ENCODE measurements at regions not wholly inside any gene's neighbourhood (a gene's known extent, or its start where the extent isn't known, plus 50 kb on each side); places are given as distances from the start of the nearest gene placed in this dataset.

DNA sequence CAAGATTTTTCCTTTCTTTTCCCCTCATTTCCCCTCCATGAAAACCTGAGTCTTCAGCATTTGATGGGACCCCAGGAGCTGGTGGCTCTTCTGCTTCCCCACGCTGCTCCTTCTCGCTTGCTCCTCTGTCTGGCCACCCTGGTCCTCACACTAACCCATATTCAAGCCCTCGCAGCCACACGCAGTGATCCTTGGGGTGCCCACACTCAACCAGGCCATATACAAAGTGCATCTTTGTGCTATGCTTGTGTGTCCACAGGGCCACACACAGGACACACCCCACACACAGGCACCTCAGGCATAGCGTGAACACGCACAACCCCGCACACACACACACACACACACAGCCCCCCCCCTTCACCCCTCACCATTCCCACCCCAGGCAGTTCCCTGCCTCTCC, 132.1 kb downstream of the URI1 start:
- Histone ChIP-seq H3K4me1 (ENCODE audit: control insufficient read depth, insufficient read depth, low read length, poor library complexity, severe bottlenecking) (no peaks in the 10 kb centered on the region), H3K27me3 (replicated peaks; ENCODE audit: control insufficient read depth, insufficient read depth, low read length, poor library complexity, severe bottlenecking) (no peaks in the 10 kb centered on the region), H3K27ac (ENCODE audit: insufficient read depth, low read length, poor library complexity, severe bottlenecking) (no peak overlapping the region), H3K9me3 (ENCODE audit: control insufficient read depth, low read length) (no peaks in the 10 kb centered on the region), H3K36me3 (ENCODE audit: control insufficient read depth, insufficient read depth, low read length) (no peaks in the 10 kb centered on the region), H3K4me3 (ENCODE audit: insufficient read depth, low read depth, low read length, poor library complexity, severe bottlenecking) (no peak overlapping the region)
- no peak for DNase-seq

DNA sequence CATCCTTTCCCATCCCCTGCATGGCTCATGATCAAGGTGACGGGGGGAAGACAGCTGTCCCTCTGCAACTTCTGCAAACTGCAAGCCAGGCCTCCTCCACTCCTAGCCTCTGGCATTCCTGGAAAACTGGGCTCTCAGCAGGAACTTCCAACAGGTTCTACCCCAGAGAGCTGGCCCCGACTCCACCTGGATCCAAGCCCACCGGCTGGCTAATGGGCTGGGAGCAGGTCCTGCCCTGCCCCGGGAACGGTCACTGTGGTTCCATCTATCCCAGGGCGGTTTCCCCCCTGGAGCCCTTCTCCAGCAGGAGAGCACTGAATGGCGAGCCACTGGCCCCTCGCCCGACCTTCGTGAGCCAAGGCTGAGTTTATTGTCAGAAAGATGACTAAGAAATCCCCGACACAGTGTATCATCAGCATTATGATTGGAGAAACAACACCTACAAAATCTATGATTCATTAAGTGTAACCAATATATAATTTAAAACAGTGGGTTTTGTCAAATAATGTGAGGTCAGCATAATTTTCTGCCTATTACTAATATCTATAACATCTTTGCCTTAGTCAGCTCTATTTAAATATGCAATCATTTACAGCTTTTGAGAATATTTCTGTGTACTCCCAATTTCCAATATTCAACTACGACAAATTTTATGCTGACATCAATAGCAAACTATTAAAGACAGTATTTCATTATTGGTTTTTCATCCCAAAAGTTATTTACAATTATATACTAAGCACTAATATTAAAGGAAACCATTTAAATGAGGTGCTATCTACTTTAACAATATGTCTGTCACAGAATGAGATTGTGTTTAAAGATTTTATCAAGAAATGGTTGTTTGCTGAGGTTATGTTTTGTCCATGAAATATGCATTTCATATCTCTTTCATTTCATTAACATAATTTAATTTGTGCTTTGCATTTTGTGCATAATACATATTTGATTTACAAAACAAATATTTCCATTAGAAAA, 133.0 kb downstream of the URI1 start:
- Histone ChIP-seq H3K9me3 (ENCODE audit: control insufficient read depth, low read length) (no peaks in the 10 kb centered on the region), H3K27me3 (replicated peaks; ENCODE audit: control insufficient read depth, insufficient read depth, low read length, poor library complexity, severe bottlenecking) (no peaks in the 10 kb centered on the region), H3K4me1 (ENCODE audit: control insufficient read depth, insufficient read depth, low read length, poor library complexity, severe bottlenecking) (no peaks in the 10 kb centered on the region), H3K36me3 (ENCODE audit: control insufficient read depth, insufficient read depth, low read length) (no peaks in the 10 kb centered on the region), H3K4me3 (ENCODE audit: insufficient read depth, low read depth, low read length, poor library complexity, severe bottlenecking) (no peak overlapping the region), H3K27ac (ENCODE audit: insufficient read depth, low read length, poor library complexity, severe bottlenecking) (no peak overlapping the region)
- DNase-seq = no peak

DNA sequence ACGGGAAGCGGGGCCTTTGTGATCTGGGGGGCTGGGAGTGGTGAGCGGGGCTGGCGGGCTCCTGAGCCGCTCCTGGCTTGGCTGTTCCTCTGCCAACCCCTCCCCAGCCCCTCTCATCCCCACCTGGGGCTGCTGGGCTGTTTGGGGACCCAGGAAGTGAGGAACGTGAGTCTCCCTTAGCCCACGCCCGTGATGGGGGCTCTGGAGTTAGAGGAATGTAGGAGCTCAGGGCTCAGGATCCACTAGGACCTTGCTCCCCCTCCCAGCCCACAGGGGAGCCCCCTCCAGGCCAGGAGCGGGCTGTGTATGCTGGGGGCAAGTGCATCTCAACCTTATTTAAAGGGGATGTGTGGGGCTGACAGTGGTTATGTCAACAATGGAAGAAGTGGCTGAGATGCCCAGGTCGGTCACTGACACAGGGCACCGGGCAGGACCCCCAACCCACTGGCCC, 134.1 kb downstream of the URI1 start:
- Histone ChIP-seq H3K36me3 (ENCODE audit: control insufficient read depth, insufficient read depth, low read length) (no peaks in the 10 kb centered on the region), H3K4me1 (ENCODE audit: control insufficient read depth, insufficient read depth, low read length, poor library complexity, severe bottlenecking) (no peaks in the 10 kb centered on the region), H3K9me3 (ENCODE audit: control insufficient read depth, low read length) (no peaks in the 10 kb centered on the region), H3K27ac (ENCODE audit: insufficient read depth, low read length, poor library complexity, severe bottlenecking) (no peak overlapping the region), H3K27me3 (replicated peaks; ENCODE audit: control insufficient read depth, insufficient read depth, low read length, poor library complexity, severe bottlenecking) (no peaks in the 10 kb centered on the region), H3K4me3 (ENCODE audit: insufficient read depth, low read depth, low read length, poor library complexity, severe bottlenecking) (no peak overlapping the region)
- no peak for DNase-seq

DNA sequence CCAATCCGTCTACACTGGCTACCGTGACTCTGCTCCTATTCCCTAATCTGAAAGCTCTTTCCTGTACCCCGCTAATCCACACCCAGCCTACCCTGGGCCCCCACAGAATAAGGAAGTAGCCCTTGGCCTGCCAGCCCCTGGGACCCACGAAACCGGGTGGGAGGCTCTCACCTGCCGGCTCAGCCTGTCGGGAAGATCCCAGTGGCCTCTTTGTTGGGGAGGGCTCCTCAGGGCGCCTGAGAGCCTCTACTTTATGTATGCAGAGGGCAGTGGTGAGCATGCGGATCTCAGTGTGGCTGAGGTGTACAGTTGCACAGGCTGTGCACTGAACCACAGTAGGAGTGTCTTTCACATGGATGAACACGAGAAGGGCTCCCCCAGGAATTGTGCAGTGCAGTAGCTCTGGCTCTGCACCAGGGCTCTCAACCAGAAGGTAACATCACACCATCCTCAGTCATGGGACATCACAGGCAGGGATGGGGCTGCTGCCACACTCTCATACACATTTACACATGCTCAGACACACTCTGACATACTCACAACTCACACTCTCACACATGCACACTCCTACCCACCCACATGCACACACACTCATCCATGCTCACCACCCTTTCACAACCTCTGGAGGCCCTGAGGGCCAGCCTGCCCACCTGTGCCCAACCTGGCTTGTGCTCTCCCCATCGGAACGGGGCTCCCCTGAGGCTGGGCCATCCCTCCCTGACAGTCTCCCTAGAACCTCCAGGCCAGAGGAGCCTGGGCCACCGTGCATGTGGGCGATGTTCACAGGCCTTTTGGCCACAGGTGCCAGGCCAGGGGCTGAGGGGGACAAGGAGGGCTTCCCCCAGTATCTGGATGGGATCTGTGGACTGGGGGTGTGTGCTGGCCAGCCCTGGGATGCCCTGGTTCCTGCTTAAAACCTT, 135.0 kb downstream of the URI1 start:
- no peaks in the 10 kb centered on the region for H3K9me3 ChIP-seq (ENCODE audit: control insufficient read depth, low read length)
- no peaks in the 10 kb centered on the region for H3K27me3 ChIP-seq (replicated peaks; ENCODE audit: control insufficient read depth, insufficient read depth, low read length, poor library complexity, severe bottlenecking)
- H3K36me3 ChIP-seq (ENCODE audit: control insufficient read depth, insufficient read depth, low read length) = no peaks in the 10 kb centered on the region
- H3K27ac ChIP-seq (ENCODE audit: insufficient read depth, low read length, poor library complexity, severe bottlenecking) = no peak overlapping the region
- no peak for DNase-seq
- H3K4me1 ChIP-seq (ENCODE audit: control insufficient read depth, insufficient read depth, low read length, poor library complexity, severe bottlenecking) = no peaks in the 10 kb centered on the region
- H3K4me3 ChIP-seq (ENCODE audit: insufficient read depth, low read depth, low read length, poor library complexity, severe bottlenecking) = no peak overlapping the region

DNA sequence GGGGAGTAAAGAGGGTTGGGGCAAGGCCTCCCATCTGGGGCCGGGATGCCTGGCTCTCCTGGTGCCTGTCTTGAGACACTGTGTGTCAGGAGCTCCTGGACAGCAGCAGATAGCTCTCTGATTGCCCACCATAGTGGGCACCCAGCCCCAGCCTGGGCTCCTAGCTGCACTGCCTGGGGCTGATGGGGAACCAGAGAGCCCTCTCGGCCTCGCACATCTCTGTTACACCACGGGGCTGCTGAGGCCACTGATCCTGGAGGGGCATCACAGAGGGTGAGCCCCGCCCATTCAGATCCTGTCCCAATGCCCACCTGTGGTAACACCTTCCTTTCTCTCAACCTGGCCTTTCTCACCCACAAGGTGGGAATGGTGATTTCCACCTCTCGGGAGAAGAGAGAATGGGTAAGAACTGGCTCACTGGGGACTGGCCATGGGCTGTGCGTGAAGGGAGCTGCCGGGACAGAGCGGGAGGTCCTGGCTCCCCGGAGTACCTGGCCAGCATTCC, 135.9 kb downstream of the URI1 start:
- H3K27me3 ChIP-seq (replicated peaks; ENCODE audit: control insufficient read depth, insufficient read depth, low read length, poor library complexity, severe bottlenecking) = peaks cover 5% of the 10 kb centered on the region
- H3K4me1 ChIP-seq (ENCODE audit: control insufficient read depth, insufficient read depth, low read length, poor library complexity, severe bottlenecking) = no peaks in the 10 kb centered on the region
- no peak overlapping the region for H3K4me3 ChIP-seq (ENCODE audit: insufficient read depth, low read depth, low read length, poor library complexity, severe bottlenecking)
- H3K36me3 ChIP-seq (ENCODE audit: control insufficient read depth, insufficient read depth, low read length) = no peaks in the 10 kb centered on the region
- no peak for DNase-seq
- H3K27ac ChIP-seq (ENCODE audit: insufficient read depth, low read length, poor library complexity, severe bottlenecking) = no peak overlapping the region
- no peaks in the 10 kb centered on the region for H3K9me3 ChIP-seq (ENCODE audit: control insufficient read depth, low read length)

DNA sequence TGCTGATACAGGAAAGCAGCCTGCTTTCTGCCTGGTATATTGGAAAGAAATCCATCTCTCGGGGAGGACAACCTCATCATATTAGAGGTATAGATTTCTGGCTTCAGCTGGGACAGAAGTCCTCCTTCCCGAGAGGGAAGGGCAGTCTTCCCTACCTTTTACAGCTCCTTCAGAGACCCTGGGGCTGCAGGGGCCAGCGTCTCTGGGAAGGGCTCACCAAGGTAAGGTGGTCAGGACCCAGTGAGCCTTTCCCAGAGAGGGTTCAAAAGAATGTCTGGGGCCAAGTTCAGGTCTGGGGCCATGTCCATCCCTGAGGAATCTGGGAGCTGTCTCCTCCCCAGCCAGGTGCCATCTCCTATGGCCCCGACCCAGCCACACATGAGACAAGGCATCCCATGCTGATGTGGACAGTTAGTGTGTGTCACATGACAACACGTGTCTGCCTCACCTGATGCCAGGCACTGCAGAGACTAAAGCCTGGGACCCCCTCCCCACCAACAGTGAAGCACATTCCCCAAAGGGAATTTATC, 136.4 kb downstream of the URI1 start:
- DNase-seq = no peak
- Histone ChIP-seq H3K4me1 (ENCODE audit: control insufficient read depth, insufficient read depth, low read length, poor library complexity, severe bottlenecking) (no peaks in the 10 kb centered on the region), H3K9me3 (ENCODE audit: control insufficient read depth, low read length) (no peaks in the 10 kb centered on the region), H3K4me3 (ENCODE audit: insufficient read depth, low read depth, low read length, poor library complexity, severe bottlenecking) (no peak overlapping the region), H3K36me3 (ENCODE audit: control insufficient read depth, insufficient read depth, low read length) (no peaks in the 10 kb centered on the region), H3K27ac (ENCODE audit: insufficient read depth, low read length, poor library complexity, severe bottlenecking) (no peak overlapping the region), H3K27me3 (replicated peaks; ENCODE audit: control insufficient read depth, insufficient read depth, low read length, poor library complexity, severe bottlenecking) (peaks cover 5% of the 10 kb centered on the region)

DNA sequence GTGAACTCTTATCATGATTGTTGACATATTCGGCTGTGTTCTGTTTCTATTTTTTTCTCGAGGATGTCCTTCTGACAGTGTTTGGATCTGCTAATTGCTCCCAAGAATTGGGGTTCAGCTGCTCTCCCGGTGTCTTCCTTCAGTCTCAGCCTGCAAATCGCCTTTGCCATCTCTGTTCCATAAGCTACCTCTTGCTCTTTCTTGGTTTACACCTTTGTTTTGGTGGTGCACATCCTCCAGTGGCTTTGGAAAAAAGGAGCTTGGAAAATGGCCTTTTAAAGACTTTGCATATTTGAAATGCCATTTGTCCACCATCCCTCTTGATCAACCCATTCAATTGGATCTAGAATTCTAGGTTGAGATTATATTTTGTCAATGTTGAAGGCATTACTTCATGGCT, 137.2 kb downstream of the URI1 start:
- H3K9me3 ChIP-seq (ENCODE audit: control insufficient read depth, low read length) = no peaks in the 10 kb centered on the region
- no peak for DNase-seq
- H3K27ac ChIP-seq (ENCODE audit: insufficient read depth, low read length, poor library complexity, severe bottlenecking) = no peak overlapping the region
- H3K4me3 ChIP-seq (ENCODE audit: insufficient read depth, low read depth, low read length, poor library complexity, severe bottlenecking) = no peak overlapping the region
- H3K4me1 ChIP-seq (ENCODE audit: control insufficient read depth, insufficient read depth, low read length, poor library complexity, severe bottlenecking) = no peaks in the 10 kb centered on the region
- H3K27me3 ChIP-seq (replicated peaks; ENCODE audit: control insufficient read depth, insufficient read depth, low read length, poor library complexity, severe bottlenecking) = peaks cover 5% of the 10 kb centered on the region
- no peaks in the 10 kb centered on the region for H3K36me3 ChIP-seq (ENCODE audit: control insufficient read depth, insufficient read depth, low read length)

DNA sequence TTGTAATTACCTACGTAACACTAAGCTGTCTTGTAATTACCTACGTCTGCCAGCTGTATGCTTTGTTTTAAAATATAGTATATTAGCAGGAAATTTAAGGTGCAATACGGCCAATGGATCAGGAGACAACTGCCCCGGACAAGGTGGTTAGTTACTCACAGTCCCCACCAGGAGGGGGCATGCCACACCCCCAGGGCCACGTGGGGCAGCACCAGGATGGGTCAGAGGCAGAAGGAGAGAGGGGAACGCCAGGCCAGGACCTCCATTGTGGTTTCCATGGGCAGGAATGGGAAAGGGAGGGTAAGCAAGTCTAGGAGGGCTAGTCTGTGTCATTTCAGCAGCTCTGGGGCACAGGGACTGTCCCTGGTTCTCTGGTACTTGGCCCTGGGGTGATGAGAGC, 140.1 kb downstream of the URI1 start:
- Histone ChIP-seq H3K9me3 (ENCODE audit: control insufficient read depth, low read length) (no peaks in the 10 kb centered on the region), H3K36me3 (ENCODE audit: control insufficient read depth, insufficient read depth, low read length) (no peaks in the 10 kb centered on the region), H3K4me1 (ENCODE audit: control insufficient read depth, insufficient read depth, low read length, poor library complexity, severe bottlenecking) (no peaks in the 10 kb centered on the region), H3K27ac (ENCODE audit: insufficient read depth, low read length, poor library complexity, severe bottlenecking) (no peak overlapping the region), H3K27me3 (replicated peaks; ENCODE audit: control insufficient read depth, insufficient read depth, low read length, poor library complexity, severe bottlenecking) (peaks cover 5% of the 10 kb centered on the region), H3K4me3 (ENCODE audit: insufficient read depth, low read depth, low read length, poor library complexity, severe bottlenecking) (no peak overlapping the region)
- no peak for DNase-seq

DNA sequence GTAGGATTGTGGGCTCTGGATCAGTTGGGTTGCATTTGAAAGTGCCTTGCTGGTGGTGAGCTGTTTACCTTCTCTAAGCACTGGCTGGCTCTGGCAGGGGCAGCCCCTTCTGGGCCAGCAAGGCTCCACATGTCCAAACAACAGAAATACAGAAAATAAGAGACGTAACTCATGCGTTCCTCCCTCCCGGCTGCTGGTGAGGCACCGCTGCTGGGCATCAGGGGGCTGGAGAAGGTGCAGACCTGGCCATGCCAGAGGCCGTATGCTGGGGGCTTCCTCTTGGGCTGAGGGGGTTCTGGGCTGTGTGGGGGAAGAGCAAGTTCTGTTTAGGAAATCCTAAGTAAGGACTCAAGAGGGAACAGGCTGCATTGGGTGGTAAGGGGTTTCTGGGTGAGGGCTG, 140.6 kb downstream of the URI1 start:
- no peak for DNase-seq
- no peak overlapping the region for H3K27ac ChIP-seq (ENCODE audit: insufficient read depth, low read length, poor library complexity, severe bottlenecking)
- H3K4me1 ChIP-seq (ENCODE audit: control insufficient read depth, insufficient read depth, low read length, poor library complexity, severe bottlenecking) = no peaks in the 10 kb centered on the region
- peaks cover 5% of the 10 kb centered on the region for H3K27me3 ChIP-seq (replicated peaks; ENCODE audit: control insufficient read depth, insufficient read depth, low read length, poor library complexity, severe bottlenecking)
- H3K4me3 ChIP-seq (ENCODE audit: insufficient read depth, low read depth, low read length, poor library complexity, severe bottlenecking) = no peak overlapping the region
- H3K36me3 ChIP-seq (ENCODE audit: control insufficient read depth, insufficient read depth, low read length) = no peaks in the 10 kb centered on the region
- no peaks in the 10 kb centered on the region for H3K9me3 ChIP-seq (ENCODE audit: control insufficient read depth, low read length)
